Ishikawa (cell line): ENCODE measurements at regions not wholly inside any gene's neighbourhood (a gene's known extent, or its start where the extent isn't known, plus 50 kb on each side); places are given as distances from the start of the nearest gene placed in this dataset.

Source experiments
- CEBPB ChIP-seq: IDR thresholded peaks from 2 replicates; pipeline ENCODE4 v1.6.1; 2012
- CREB1 ChIP-seq: IDR thresholded peaks from 2 replicates; pipeline ENCODE4 v1.6.1; 2012; ENCODE audit warnings: low read depth
- EP300 ChIP-seq: IDR thresholded peaks from 2 replicates; pipeline ENCODE4 v1.6.1; 2012; ENCODE audit warnings: borderline replicate concordance
- RAD21 ChIP-seq: IDR thresholded peaks from 2 replicates; pipeline ENCODE4 v1.6.1; 2012; ENCODE audit warnings: low read depth
- REST ChIP-seq: IDR thresholded peaks from 2 replicates; pipeline ENCODE4 v1.6.1; 2012; ENCODE audit warnings: low read depth, mild to moderate bottlenecking
- TEAD4 ChIP-seq: IDR thresholded peaks from 2 replicates; pipeline ENCODE4 v1.6.1; 2012
- TF ChIP-seq, protein P1 (sequence below): IDR thresholded peaks from 2 replicates; pipeline ENCODE4 v1.6.1; 2012

DNA sequence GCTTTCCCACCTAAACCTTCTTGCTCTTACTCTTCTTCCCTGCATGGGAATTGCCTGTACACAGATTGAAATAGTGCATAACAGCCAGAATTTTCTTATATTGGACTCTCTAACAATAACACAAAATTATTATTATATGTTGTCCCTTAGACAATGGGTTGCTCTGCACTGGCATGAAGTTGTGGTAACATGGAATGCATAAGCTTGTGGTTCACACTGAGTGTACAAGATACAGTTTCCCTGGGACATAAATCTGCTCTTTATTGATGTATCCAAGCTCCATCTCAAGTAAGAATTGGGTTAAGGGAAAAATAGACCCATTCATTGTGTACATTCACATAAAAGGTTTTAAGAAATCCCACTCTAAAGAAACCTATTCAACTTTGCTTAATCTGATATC, 114.4 kb upstream of the NTF3 start:
- TF ChIP-seq EP300 = no peak
- TF ChIP-seq RAD21 = no peak
- no peak for TF ChIP-seq CEBPB
- TF ChIP-seq REST = no peak
- TF ChIP-seq, protein P1, sequence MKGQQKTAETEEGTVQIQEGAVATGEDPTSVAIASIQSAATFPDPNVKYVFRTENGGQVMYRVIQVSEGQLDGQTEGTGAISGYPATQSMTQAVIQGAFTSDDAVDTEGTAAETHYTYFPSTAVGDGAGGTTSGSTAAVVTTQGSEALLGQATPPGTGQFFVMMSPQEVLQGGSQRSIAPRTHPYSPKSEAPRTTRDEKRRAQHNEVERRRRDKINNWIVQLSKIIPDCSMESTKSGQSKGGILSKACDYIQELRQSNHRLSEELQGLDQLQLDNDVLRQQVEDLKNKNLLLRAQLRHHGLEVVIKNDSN = no peak
- no peak for TF ChIP-seq CREB1
- TF ChIP-seq TEAD4 = no peak
